Left kidney (tissue), 1 donor: ENCODE measurements at regions not wholly inside any gene's neighbourhood (a gene's known extent, or its start where the extent isn't known, plus 50 kb on each side); places are given as distances from the start of the nearest gene placed in this dataset.
A peak's percentile ranks its signal among the peaks of the same experiment; 100 is the strongest.

Experiments used
- DNase-seq: peaks from one replicate; pipeline ENCODE4 v3.0.0-alpha.2; 2013

- no peak for DNase-seq
Measured at GRCh38 chrX:39895218-39896110, 202.3 kb downstream of the BCOR start.

- no peak for DNase-seq
Measured at GRCh38 chrX:39896951-39897740, 200.6 kb downstream of the BCOR start.

- DNase-seq: no peak
Measured at GRCh38 chrX:39897741-39898097, 200.0 kb downstream of the BCOR start.

GRCh38 chrX:39898147-39898546 is 199.6 kb downstream of the BCOR start:
- DNase-seq: no peak

GRCh38 chrX:39899059-39899458 is 198.7 kb downstream of the BCOR start:
- DNase-seq: no peak

- no peak for DNase-seq
Measured at GRCh38 chrX:39899856-39900776, 197.6 kb downstream of the BCOR start.

GRCh38 chrX:39900777-39901170 is 197.0 kb downstream of the BCOR start:
- DNase-seq: no peak

- no peak for DNase-seq
Measured at GRCh38 chrX:39903343-39903742, 194.4 kb downstream of the BCOR start.

GRCh38 chrX:39903937-39904336 is 193.8 kb downstream of the BCOR start:
- DNase-seq: no peak

- no peak for DNase-seq
Measured at GRCh38 chrX:39904816-39905537, 192.8 kb downstream of the BCOR start.

- DNase-seq: peak; percentile 63
Measured at GRCh38 chrX:39905538-39905891, 192.2 kb downstream of the BCOR start.

- no peak for DNase-seq
Measured at GRCh38 chrX:39905946-39906345, 191.8 kb downstream of the BCOR start.

- DNase-seq: no peak
Measured at GRCh38 chrX:39907964-39908661, 189.6 kb downstream of the BCOR start.

- no peak for DNase-seq
Measured at GRCh38 chrX:39909996-39910395, 187.8 kb downstream of the BCOR start.

GRCh38 chrX:39910651-39911050 is 187.1 kb downstream of the BCOR start:
- DNase-seq: no peak

GRCh38 chrX:39911278-39911897 is 186.4 kb downstream of the BCOR start:
- DNase-seq: no peak

GRCh38 chrX:39912126-39912525 is 185.6 kb downstream of the BCOR start:
- no peak for DNase-seq

- DNase-seq: no peak
Measured at GRCh38 chrX:39915081-39915480, 182.7 kb downstream of the BCOR start.

- no peak for DNase-seq
Measured at GRCh38 chrX:39915596-39915995, 182.2 kb downstream of the BCOR start.

GRCh38 chrX:39921838-39922237 is 175.9 kb downstream of the BCOR start:
- DNase-seq: no peak

GRCh38 chrX:39922488-39922887 is 175.3 kb downstream of the BCOR start:
- no peak for DNase-seq
